22Rv1 (cell line): ENCODE measurements at regions not wholly inside any gene's neighbourhood (a gene's known extent, or its start where the extent isn't known, plus 50 kb on each side); places are given as distances from the start of the nearest gene placed in this dataset.

ENCODE experiments used
- H3K27ac ChIP-seq: fragments of 450-650 bp; 2 replicates; pipeline ENCODE4 v1.5.1; 2017
- ZFX ChIP-seq: fragments of 450-650 bp; IDR thresholded peaks from 2 replicates; pipeline ENCODE4 v1.6.1; 2017; ENCODE audit warnings: antibody characterized with exemption, borderline replicate concordance
- TF ChIP-seq, protein P1 (sequence below): fragments of 450-650 bp; IDR thresholded peaks from 2 replicates; pipeline ENCODE4 v1.5.1; 2017; ENCODE audit warnings: mild to moderate bottlenecking

DNA sequence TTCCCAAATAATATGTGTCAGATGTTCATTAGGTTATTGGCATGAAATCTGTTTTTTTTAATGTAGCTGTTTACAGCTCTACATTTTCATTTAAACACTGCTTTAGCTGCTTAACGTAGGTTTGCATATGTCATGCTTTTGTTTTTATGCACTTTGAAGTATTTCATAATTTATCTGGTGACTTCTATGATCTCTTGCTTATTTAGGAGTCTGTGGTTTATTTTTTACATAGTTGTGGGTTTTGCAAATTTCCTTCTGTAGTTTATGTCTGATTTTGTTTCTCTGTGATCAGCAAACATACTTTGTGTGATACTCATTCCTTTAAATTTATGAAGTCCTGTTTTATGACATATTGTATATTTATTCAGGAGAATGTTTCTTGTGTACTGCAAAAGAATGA lies 606.5 kb upstream of the PFKP start:
- TF ChIP-seq, protein P1, sequence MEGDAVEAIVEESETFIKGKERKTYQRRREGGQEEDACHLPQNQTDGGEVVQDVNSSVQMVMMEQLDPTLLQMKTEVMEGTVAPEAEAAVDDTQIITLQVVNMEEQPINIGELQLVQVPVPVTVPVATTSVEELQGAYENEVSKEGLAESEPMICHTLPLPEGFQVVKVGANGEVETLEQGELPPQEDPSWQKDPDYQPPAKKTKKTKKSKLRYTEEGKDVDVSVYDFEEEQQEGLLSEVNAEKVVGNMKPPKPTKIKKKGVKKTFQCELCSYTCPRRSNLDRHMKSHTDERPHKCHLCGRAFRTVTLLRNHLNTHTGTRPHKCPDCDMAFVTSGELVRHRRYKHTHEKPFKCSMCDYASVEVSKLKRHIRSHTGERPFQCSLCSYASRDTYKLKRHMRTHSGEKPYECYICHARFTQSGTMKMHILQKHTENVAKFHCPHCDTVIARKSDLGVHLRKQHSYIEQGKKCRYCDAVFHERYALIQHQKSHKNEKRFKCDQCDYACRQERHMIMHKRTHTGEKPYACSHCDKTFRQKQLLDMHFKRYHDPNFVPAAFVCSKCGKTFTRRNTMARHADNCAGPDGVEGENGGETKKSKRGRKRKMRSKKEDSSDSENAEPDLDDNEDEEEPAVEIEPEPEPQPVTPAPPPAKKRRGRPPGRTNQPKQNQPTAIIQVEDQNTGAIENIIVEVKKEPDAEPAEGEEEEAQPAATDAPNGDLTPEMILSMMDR, result no peak
- TF ChIP-seq ZFX, result no peak
- H3K27ac ChIP-seq, result no peak overlapping the region

DNA sequence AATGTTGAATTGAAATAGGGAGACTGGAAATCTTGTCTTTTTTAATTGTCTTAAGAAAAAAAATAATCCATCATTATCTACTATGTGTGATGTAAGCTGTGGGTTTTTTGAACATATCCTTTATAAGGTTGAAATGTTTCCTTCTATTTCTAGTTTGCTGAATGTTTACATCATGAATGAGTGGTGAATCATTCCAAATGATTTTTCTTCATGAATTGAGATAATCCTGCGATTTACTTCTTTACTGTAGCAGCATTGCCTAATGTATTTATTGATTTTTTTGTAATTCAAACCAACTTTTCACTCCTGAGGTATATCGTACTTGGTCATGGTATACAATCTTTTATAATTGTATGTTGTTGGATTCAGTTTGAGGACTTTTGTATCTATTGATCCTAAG lies 607.6 kb upstream of the PFKP start:
- no peak for TF ChIP-seq ZFX
- TF ChIP-seq, protein P1, result no peak
- no peak overlapping the region for H3K27ac ChIP-seq

DNA sequence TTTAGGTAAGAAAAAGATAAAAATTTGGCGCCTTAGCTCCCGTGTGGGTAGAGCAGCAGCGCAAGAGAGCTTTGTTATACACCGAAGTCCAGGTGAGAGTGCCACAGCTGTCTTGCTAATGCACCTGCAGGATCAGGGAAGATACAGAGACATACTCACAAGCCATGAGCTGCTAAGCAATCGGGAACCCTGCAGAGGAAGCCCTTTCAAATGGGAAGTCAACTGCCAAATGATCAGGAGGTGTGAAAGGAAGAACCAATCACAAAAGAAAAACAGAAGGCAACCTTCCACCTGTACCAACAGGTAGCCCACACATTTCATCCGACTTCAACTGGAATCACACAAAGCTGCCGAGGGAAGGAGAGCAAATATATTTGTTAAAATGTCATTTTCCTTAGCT lies 610.5 kb upstream of the PFKP start:
- H3K27ac ChIP-seq, result no peak overlapping the region
- no peak for TF ChIP-seq ZFX
- TF ChIP-seq, protein P1, result no peak

DNA sequence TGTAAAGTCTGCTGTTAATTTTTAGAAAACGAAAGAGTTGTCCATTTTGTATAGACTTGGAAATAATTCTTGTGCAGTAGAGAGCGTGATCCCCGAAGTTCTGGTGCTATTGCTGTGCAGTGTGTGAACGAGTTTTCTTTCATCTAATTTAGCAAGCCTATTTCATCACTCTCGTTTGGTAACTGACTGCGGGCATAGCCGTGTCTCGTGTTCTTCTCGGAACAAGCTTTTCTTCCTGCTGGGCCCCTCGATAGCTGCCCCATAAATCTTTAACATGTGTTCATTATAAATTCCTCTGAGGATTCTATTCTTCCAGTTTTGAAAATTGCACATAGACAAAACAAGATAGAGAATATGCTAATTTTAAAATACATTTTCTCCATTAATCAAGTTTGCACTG lies 622.0 kb upstream of the PFKP start:
- H3K27ac ChIP-seq, result no peak overlapping the region
- TF ChIP-seq, protein P1, result no peak
- TF ChIP-seq ZFX, result no peak

DNA sequence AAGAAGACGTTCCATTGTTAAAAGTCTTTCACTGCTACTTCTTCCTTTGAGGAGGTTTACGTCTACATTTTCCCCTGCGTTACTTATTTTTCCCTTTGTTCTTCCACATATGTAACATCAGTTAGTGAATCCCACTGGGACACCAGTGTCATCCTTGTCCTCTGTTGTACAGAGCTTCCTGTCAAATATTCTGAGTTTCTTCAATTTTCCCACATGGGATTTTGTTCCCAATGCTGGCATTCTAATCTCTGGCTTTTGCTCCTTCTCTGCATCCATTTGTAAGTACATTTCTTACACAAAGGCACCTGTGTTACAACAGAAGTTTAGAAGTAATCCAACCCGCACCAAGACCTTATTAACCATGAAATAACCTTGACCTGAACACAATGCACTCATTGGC lies 627.4 kb upstream of the PFKP start:
- TF ChIP-seq ZFX, result no peak
- TF ChIP-seq, protein P1, result no peak
- H3K27ac ChIP-seq, result no peak overlapping the region

DNA sequence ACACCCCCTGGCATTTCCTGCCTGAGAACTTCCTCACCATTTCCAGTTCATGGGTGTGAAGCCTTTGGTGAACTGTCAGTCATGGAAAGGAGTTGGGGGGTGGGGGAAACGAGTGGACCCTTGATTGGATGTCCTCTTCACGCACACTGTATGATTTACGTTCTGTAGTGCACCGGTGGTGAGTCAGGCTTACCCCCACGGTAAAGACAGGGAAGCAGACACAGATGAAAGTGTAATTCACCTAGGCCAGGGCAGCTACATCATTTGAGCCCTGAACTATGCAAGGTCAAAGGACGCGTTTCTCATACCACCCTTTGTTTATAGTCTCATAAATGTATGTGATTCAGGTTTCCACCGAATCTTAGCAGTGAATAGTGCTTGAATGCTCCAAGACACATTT lies 628.3 kb upstream of the PFKP start:
- TF ChIP-seq, protein P1, result no peak
- TF ChIP-seq ZFX, result no peak
- no peak overlapping the region for H3K27ac ChIP-seq

DNA sequence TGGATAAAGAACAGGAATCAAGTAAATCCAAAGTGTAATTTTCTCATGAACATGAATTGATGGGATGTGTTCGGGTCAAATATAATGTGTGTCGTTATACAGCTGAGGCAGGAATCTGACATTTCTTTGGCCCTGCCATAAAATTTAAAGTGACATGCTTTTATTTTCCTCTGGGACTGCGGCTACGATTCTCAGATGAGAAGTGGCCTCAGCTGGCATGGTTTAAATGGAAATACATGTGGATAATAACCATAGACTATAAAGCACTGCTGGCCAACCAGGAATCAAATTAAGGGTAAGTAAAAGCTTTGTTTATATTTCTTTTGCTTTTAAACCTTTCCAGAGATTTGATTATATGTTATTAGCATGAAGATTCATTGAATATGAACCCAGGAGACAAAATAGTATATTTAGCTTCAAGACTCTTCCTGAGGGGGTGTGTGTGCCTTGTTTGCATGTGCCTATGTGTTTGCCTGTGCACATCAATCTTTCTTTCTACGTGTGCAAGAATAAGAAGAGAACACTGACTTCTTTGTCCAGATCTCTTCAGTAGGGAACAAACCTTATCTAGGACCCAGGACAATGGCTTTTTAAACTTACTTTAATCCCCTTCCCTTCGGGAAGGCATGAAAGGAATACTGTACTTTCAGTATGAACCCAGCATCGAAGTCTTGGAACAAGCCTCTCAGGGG lies 629.0 kb upstream of the PFKP start:
- TF ChIP-seq ZFX, result no peak
- TF ChIP-seq, protein P1, result no peak
- H3K27ac ChIP-seq, result no peak overlapping the region
